Vagina (tissue), 2 donors: ENCODE measurements at regions not wholly inside any gene's neighbourhood (a gene's known extent, or its start where the extent isn't known, plus 50 kb on each side); places are given as distances from the start of the nearest gene placed in this dataset.

ENCODE experiments used
- CTCF ChIP-seq, 3 experiments: fragments of 450-650 bp in 2 of 3; fragments of 200-600 bp in 1 of 3; sonication (generic) in 1 of 3; IDR thresholded peaks; one replicate each; pipeline ENCODE4 v1.5.1; 2017 to 2019; ENCODE audit warnings: antibody characterized with exemption in 3 of 3, mild to moderate bottlenecking in 2 of 3, moderate library complexity in 2 of 3
- POLR2AphosphoS5 ChIP-seq, 2 donors: sonication (generic); formaldehyde crosslinking; IDR thresholded peaks; one replicate each; pipeline ENCODE4 v1.9.0; 2017; ENCODE audit warnings: antibody characterized with exemption in 2 of 2, mild to moderate bottlenecking in 2 of 2, low read depth in 1 of 2; ENCODE audit not compliant: insufficient read depth in 1 of 2

- TF ChIP-seq POLR2AphosphoS5 (IDR thresholded peaks at IDR 0.05; ENCODE audit: insufficient read depth in 1 of 2, low read depth in 1 of 2) (no peak), CTCF (IDR thresholded peaks at IDR 0.05) (no peak)
These were observed 365.8 kb upstream of the MYT1L start for GRCh38 chr2:2696733-2697455.
